PFSK-1 (cell line): ENCODE measurements at regions not wholly inside any gene's neighbourhood (a gene's known extent, or its start where the extent isn't known, plus 50 kb on each side); places are given as distances from the start of the nearest gene placed in this dataset.

Source experiments
- FOXP2 ChIP-seq: optimal IDR thresholded peaks from 2 replicates; pipeline ENCODE3; 2011; ENCODE audit warnings: borderline replicate concordance, control low read depth, inconsistent platforms; ENCODE audit not compliant: insufficient read depth; ENCODE audit errors: extremely low read length, extremely low read depth
- POLR2AphosphoS5 ChIP-seq: IDR thresholded peaks from 2 replicates; pipeline ENCODE4 v1.6.1; 2012; ENCODE audit warnings: low read depth, mild to moderate bottlenecking, control low read depth, low read length, moderate library complexity
- SIN3A ChIP-seq: IDR thresholded peaks from 2 replicates; pipeline ENCODE4 v1.6.1; 2012; ENCODE audit warnings: mild to moderate bottlenecking, low read length, moderate library complexity, borderline replicate concordance; ENCODE audit not compliant: insufficient read depth
- TAF1 ChIP-seq: IDR thresholded peaks from 2 replicates; pipeline ENCODE4 v1.6.1; 2012; ENCODE audit warnings: low read length, control low read depth, borderline replicate concordance; ENCODE audit not compliant: insufficient read depth
- TF ChIP-seq, protein P1 (sequence below), 2 experiments: IDR thresholded peaks; 2 replicates each; pipeline versions ENCODE4 v1.6.1 to v1.8.0; 2011 to 2012; ENCODE audit warnings: low read depth in 2 of 2, low read length in 2 of 2, control low read depth in 1 of 2, inconsistent platforms in 1 of 2, mild to moderate bottlenecking in 1 of 2, moderate library complexity in 1 of 2; ENCODE audit not compliant: insufficient read depth in 1 of 2

DNA sequence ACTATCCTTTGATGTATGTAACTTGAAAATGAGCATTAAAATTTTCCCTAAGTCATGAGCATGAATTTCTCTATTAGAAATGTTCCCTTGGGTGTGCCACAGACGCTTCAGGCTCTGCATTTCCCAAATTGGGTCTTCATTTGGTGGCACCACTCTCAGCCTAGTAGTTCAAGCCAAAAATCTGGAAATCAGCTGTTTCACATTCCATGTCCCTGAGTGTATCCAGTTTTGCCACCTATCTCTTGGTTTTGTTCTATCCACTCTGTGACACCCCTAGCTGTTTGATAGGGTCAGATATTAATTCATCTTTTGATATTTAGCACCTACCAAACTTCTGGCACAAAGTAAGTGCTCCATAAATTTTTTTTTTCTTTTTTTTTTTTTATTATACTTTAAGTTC is 89.5 kb upstream of the DPH5 start:
- TF ChIP-seq, protein P1, sequence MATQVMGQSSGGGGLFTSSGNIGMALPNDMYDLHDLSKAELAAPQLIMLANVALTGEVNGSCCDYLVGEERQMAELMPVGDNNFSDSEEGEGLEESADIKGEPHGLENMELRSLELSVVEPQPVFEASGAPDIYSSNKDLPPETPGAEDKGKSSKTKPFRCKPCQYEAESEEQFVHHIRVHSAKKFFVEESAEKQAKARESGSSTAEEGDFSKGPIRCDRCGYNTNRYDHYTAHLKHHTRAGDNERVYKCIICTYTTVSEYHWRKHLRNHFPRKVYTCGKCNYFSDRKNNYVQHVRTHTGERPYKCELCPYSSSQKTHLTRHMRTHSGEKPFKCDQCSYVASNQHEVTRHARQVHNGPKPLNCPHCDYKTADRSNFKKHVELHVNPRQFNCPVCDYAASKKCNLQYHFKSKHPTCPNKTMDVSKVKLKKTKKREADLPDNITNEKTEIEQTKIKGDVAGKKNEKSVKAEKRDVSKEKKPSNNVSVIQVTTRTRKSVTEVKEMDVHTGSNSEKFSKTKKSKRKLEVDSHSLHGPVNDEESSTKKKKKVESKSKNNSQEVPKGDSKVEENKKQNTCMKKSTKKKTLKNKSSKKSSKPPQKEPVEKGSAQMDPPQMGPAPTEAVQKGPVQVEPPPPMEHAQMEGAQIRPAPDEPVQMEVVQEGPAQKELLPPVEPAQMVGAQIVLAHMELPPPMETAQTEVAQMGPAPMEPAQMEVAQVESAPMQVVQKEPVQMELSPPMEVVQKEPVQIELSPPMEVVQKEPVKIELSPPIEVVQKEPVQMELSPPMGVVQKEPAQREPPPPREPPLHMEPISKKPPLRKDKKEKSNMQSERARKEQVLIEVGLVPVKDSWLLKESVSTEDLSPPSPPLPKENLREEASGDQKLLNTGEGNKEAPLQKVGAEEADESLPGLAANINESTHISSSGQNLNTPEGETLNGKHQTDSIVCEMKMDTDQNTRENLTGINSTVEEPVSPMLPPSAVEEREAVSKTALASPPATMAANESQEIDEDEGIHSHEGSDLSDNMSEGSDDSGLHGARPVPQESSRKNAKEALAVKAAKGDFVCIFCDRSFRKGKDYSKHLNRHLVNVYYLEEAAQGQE (IDR thresholded peaks at IDR 0.05; ENCODE audit: insufficient read depth in 1 of 2, low read depth in 2 of 2, low read length in 2 of 2), result no peak
- TF ChIP-seq TAF1, result no peak
- no peak for TF ChIP-seq POLR2AphosphoS5
- TF ChIP-seq SIN3A, result no peak
- no peak for TF ChIP-seq FOXP2

DNA sequence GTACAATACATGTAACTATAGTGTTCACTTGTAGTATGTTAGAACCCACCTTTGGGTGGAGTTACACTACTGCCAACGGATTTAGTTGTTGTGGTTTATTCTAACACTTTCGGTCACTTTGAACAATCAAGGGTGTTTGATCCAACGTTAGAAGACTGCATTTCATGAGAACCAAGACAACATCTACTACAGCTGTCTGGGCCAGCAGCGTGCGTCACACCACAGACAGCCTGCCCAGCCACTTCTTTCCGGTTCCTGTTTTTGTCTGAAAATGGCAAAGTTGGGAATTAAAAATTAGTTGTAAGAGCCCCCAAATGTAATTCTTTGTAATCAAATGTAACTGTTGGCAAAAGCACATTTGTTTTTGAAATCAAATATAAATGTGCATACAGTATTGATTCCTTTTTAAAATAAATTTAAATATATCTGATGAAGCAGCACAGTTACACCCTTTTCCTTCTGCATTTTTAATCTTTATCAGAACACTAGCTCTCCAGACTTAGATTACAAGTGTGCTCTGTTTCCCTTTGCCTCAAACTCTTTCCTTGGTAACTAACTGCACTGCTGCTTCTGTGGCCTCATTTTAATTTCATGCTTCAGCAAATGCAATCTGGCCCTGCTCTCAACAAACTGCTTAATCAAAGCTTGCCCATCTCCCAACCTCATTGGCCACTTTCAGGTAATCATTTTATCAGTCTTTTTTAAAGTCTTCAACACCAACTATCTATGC is 86.6 kb upstream of the DPH5 start:
- TF ChIP-seq, protein P1 (IDR thresholded peaks at IDR 0.05; ENCODE audit: insufficient read depth in 1 of 2, low read depth in 2 of 2, low read length in 2 of 2), result no peak
- no peak for TF ChIP-seq SIN3A
- no peak for TF ChIP-seq POLR2AphosphoS5
- TF ChIP-seq TAF1, result no peak
- TF ChIP-seq FOXP2, result no peak

DNA sequence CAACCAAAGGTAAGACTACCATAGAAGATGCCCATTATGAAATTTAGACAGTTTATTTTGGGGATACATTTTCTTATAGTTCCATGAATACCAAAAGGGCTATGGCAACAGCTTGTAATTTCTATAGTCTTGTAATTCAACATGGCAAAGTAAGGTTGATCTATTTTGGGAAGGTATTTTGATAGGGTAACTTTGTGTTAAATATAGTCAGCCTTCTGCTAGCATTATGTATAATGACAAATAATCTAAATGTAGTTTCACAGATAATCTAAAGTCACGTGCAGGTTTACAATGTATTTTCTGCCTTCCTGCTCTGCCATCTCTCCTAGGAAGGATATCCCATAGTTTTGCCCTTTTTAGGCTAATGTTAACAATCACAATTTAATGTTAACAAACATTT is 85.9 kb upstream of the DPH5 start:
- no peak for TF ChIP-seq SIN3A
- TF ChIP-seq POLR2AphosphoS5, result no peak
- TF ChIP-seq TAF1, result no peak
- TF ChIP-seq FOXP2, result no peak

DNA sequence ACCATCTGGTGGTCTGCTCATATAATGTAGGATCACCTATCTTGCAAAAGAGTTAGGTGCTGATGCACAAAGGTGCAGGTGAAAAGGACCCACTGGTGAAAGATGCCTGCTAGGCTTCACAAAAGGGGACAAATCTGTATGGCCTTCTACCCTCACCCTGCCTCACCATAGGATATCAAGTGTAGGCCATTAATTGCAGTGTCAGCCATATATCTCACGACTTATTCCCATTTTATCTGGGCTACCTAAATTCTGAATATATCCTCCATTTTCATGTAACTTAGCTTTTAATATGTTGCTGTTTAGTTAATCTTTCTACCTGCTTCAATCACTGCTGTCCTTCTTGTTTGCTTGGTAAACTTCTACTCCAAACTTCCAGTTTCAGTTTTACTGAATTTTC is 84.2 kb upstream of the DPH5 start:
- TF ChIP-seq POLR2AphosphoS5 (no peak), FOXP2 (no peak), TAF1 (no peak), SIN3A (no peak)
- TF ChIP-seq, protein P1 (IDR thresholded peaks at IDR 0.05; ENCODE audit: insufficient read depth in 1 of 2, low read depth in 2 of 2, low read length in 2 of 2), result no peak

DNA sequence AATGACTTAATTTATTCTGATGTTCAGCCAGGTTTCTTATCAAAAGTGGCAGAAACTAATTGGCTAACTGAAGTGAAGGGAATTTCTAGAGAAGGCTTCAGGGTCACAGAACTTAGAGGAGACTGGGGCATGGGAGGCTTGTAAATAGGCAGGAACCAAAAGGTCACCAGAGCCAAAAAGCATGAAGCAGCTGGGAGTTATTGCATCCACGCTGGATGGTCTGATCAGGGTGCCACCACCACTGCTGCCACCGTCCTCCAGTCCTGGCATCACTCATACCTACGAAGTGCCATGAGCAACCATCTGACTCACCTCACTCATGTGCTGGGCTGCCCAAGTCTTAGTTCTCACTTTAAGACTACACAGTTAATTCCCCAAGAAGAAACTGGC is 82.5 kb upstream of the DPH5 start:
- TF ChIP-seq, protein P1 (IDR thresholded peaks at IDR 0.05; ENCODE audit: insufficient read depth in 1 of 2, low read depth in 2 of 2, low read length in 2 of 2), result no peak
- no peak for TF ChIP-seq TAF1
